Fibroblast of lung (primary cell): ENCODE measurements at regions not wholly inside any gene's neighbourhood (a gene's known extent, or its start where the extent isn't known, plus 50 kb on each side); places are given as distances from the start of the nearest gene placed in this dataset.

Experiments used
- CTCF ChIP-seq, 2 donors: IDR thresholded peaks in 1 of 2; conservative IDR thresholded peaks in 1 of 2; 1 replicate in 1 of 2; 2 replicates in 1 of 2; pipeline ENCODE4 v1.5.1; 2011 to 2012; ENCODE audit warnings: low read length in 2 of 2, control low read depth in 1 of 2, inconsistent platforms in 1 of 2, low read depth in 1 of 2, mild to moderate bottlenecking in 1 of 2
- EZH2 ChIP-seq: IDR thresholded peaks from 2 replicates; pipeline ENCODE4 v1.5.1; 2012; ENCODE audit warnings: low read length, control low read depth, mild to moderate bottlenecking; ENCODE audit errors: missing control alignments

- TF ChIP-seq CTCF (conservative IDR thresholded peaks at IDR 0.05 in 1 of 2, IDR thresholded peaks at IDR 0.05 in 1 of 2; ENCODE audit: low read depth in 1 of 2, low read length in 2 of 2) (no peak), EZH2 (no peak)
Observed at GRCh38 chr2:138931284-138932256, 151.4 kb upstream of the NXPH2 start.
